Duodenal mucosa (tissue), 2 donors: ENCODE measurements at regions not wholly inside any gene's neighbourhood (a gene's known extent, or its start where the extent isn't known, plus 50 kb on each side); places are given as distances from the start of the nearest gene placed in this dataset.

Experiments used
- H3K27ac ChIP-seq: one replicate; pipeline ENCODE4 v1.7.0; 2013; ENCODE audit warnings: low read depth, low read length
- H3K27me3 ChIP-seq, 2 donors: one replicate each; pipeline ENCODE4 v1.7.0; 2013; ENCODE audit warnings: low read length in 2 of 2, control low read depth in 1 of 2; ENCODE audit not compliant: insufficient read depth in 2 of 2, control insufficient read depth in 1 of 2
- H3K36me3 ChIP-seq, 2 donors: one replicate each; pipeline ENCODE4 v1.7.0; 2013; ENCODE audit warnings: low read length in 2 of 2, control low read depth in 1 of 2; ENCODE audit not compliant: insufficient read depth in 2 of 2, control insufficient read depth in 1 of 2
- H3K4me1 ChIP-seq, 2 donors: one replicate each; pipeline ENCODE4 v1.7.0; 2013; ENCODE audit warnings: low read length in 2 of 2, control low read depth in 1 of 2; ENCODE audit not compliant: insufficient read depth in 2 of 2, control insufficient read depth in 1 of 2
- H3K4me3 ChIP-seq, 2 donors: one replicate each; pipeline ENCODE4 v1.7.0; 2013; ENCODE audit warnings: low read length in 2 of 2, low read depth in 1 of 2
- H3K9ac ChIP-seq, 2 donors: one replicate each; pipeline ENCODE4 v1.7.0; 2013; ENCODE audit warnings: low read length in 2 of 2, low read depth in 1 of 2
- H3K9me3 ChIP-seq, 2 donors: one replicate each; pipeline ENCODE4 v1.7.0; 2013; ENCODE audit warnings: low read length in 2 of 2, control low read depth in 1 of 2; ENCODE audit not compliant: control insufficient read depth in 1 of 2

GRCh38 chr16:52191531-52192134 is 355.3 kb downstream of the TOX3 start:
- Histone ChIP-seq H3K27ac (no peak overlapping the region), H3K36me3 (no peaks in the 10 kb centered on the region), H3K4me3 (no peak overlapping the region), H3K9ac (no peak overlapping the region), H3K9me3 (no peaks in the 10 kb centered on the region), H3K4me1 (no peaks in the 10 kb centered on the region), H3K27me3 (no peaks in the 10 kb centered on the region)

GRCh38 chr16:52184336-52184735 is 362.6 kb downstream of the TOX3 start:
- no peaks in the 10 kb centered on the region for H3K36me3 ChIP-seq
- no peak overlapping the region for H3K27ac ChIP-seq
- H3K4me3 ChIP-seq: no peak overlapping the region
- H3K9me3 ChIP-seq: no peaks in the 10 kb centered on the region
- H3K4me1 ChIP-seq: no peaks in the 10 kb centered on the region
- H3K9ac ChIP-seq: no peak overlapping the region
- H3K27me3 ChIP-seq: no peaks in the 10 kb centered on the region

- H3K4me1 ChIP-seq: no peaks in the 10 kb centered on the region
- H3K27me3 ChIP-seq: no peaks in the 10 kb centered on the region
- no peak overlapping the region for H3K4me3 ChIP-seq
- H3K27ac ChIP-seq: no peak overlapping the region
- no peaks in the 10 kb centered on the region for H3K36me3 ChIP-seq
- H3K9me3 ChIP-seq: no peaks in the 10 kb centered on the region
- no peak overlapping the region for H3K9ac ChIP-seq
These were observed 364.1 kb downstream of the TOX3 start for GRCh38 chr16:52182840-52183239.

- Histone ChIP-seq H3K9me3 (no peaks in the 10 kb centered on the region), H3K27ac (no peak overlapping the region), H3K9ac (no peak overlapping the region), H3K27me3 (no peaks in the 10 kb centered on the region), H3K4me3 (no peak overlapping the region), H3K4me1 (no peaks in the 10 kb centered on the region), H3K36me3 (no peaks in the 10 kb centered on the region)
These were observed 372.8 kb downstream of the TOX3 start for GRCh38 chr16:52174168-52174567.

GRCh38 chr16:52171481-52171880 is 375.5 kb downstream of the TOX3 start:
- H3K9ac ChIP-seq: no peak overlapping the region
- H3K4me3 ChIP-seq: no peak overlapping the region
- H3K27ac ChIP-seq: no peak overlapping the region
- H3K9me3 ChIP-seq: no peaks in the 10 kb centered on the region
- no peaks in the 10 kb centered on the region for H3K4me1 ChIP-seq
- no peaks in the 10 kb centered on the region for H3K36me3 ChIP-seq
- H3K27me3 ChIP-seq: no peaks in the 10 kb centered on the region

GRCh38 chr16:52167328-52167727 is 379.6 kb downstream of the TOX3 start:
- Histone ChIP-seq H3K9ac (no peak overlapping the region), H3K27me3 (no peaks in the 10 kb centered on the region), H3K36me3 (no peaks in the 10 kb centered on the region), H3K27ac (no peak overlapping the region), H3K4me1 (no peaks in the 10 kb centered on the region), H3K4me3 (no peak overlapping the region), H3K9me3 (no peaks in the 10 kb centered on the region)

GRCh38 chr16:52165961-52166360 is 381.0 kb downstream of the TOX3 start:
- no peak overlapping the region for H3K4me3 ChIP-seq

GRCh38 chr16:52149003-52149402 is 397.9 kb downstream of the TOX3 start:
- Histone ChIP-seq H3K27me3 (no peaks in the 10 kb centered on the region), H3K4me3 (no peak overlapping the region), H3K27ac (no peak overlapping the region), H3K36me3 (no peaks in the 10 kb centered on the region), H3K9me3 (no peaks in the 10 kb centered on the region), H3K9ac (no peak overlapping the region), H3K4me1 (no peaks in the 10 kb centered on the region)

More at GRCh38 chr16:52165961-52166360, 381.0 kb downstream of the TOX3 start:
- H3K9me3 ChIP-seq: no peaks in the 10 kb centered on the region
- H3K27ac ChIP-seq: no peak overlapping the region
- H3K36me3 ChIP-seq: no peaks in the 10 kb centered on the region
- H3K27me3 ChIP-seq: no peaks in the 10 kb centered on the region
- no peak overlapping the region for H3K9ac ChIP-seq
- no peaks in the 10 kb centered on the region for H3K4me1 ChIP-seq

GRCh38 chr16:52141871-52142270 is 405.1 kb downstream of the TOX3 start:
- H3K9me3 ChIP-seq: no peaks in the 10 kb centered on the region
- no peaks in the 10 kb centered on the region for H3K4me1 ChIP-seq
- H3K27me3 ChIP-seq: no peaks in the 10 kb centered on the region
- H3K4me3 ChIP-seq: no peak overlapping the region
- no peak overlapping the region for H3K27ac ChIP-seq
- no peak overlapping the region for H3K9ac ChIP-seq
- H3K36me3 ChIP-seq: no peaks in the 10 kb centered on the region

GRCh38 chr16:52128361-52128760 is 418.6 kb downstream of the TOX3 start:
- H3K27ac ChIP-seq: no peak overlapping the region
- H3K4me1 ChIP-seq: no peaks in the 10 kb centered on the region
- H3K9ac ChIP-seq: no peak overlapping the region
- H3K9me3 ChIP-seq: no peaks in the 10 kb centered on the region
- H3K27me3 ChIP-seq: no peaks in the 10 kb centered on the region
- no peak overlapping the region for H3K4me3 ChIP-seq
- H3K36me3 ChIP-seq: no peaks in the 10 kb centered on the region

GRCh38 chr16:52123842-52124241 is 423.1 kb downstream of the TOX3 start:
- Histone ChIP-seq H3K9me3 (no peaks in the 10 kb centered on the region), H3K9ac (no peak overlapping the region), H3K27ac (no peak overlapping the region), H3K4me1 (no peaks in the 10 kb centered on the region), H3K27me3 (no peaks in the 10 kb centered on the region), H3K36me3 (no peaks in the 10 kb centered on the region), H3K4me3 (no peak overlapping the region)
